SKM-1 treated with dmso at 0.1 percent for 144 hours (cell line): ENCODE measurements at regions not wholly inside any gene's neighbourhood (a gene's known extent, or its start where the extent isn't known, plus 50 kb on each side); places are given as distances from the start of the nearest gene placed in this dataset.

Experiments
- DNase-seq: peaks from one replicate; lab custom pipeline; 2025; ENCODE audit not compliant: unreplicated experiment; lab: John Stamatoyannopoulos, UW

GRCh38 chr4:138670681-138671080 is 344.9 kb upstream of the NOCT start:
- DNase-seq = no peak

GRCh38 chr4:138669479-138670315 is 345.9 kb upstream of the NOCT start:
- DNase-seq = no peak

- no peak for DNase-seq
Measured at GRCh38 chr4:138668309-138668708, 347.3 kb upstream of the NOCT start.

GRCh38 chr4:138666366-138666765 is 349.2 kb upstream of the NOCT start:
- DNase-seq = no peak

GRCh38 chr4:138665851-138666250 is 349.7 kb upstream of the NOCT start:
- DNase-seq = no peak

- no peak for DNase-seq
Measured at GRCh38 chr4:138663883-138664282, 351.7 kb upstream of the NOCT start.

- DNase-seq = no peak
Measured at GRCh38 chr4:138659812-138660316, 355.7 kb upstream of the NOCT start.

GRCh38 chr4:138659037-138659811 is 356.4 kb upstream of the NOCT start:
- DNase-seq = no peak

- no peak for DNase-seq
Measured at GRCh38 chr4:138658518-138658917, 357.1 kb upstream of the NOCT start.

GRCh38 chr4:138656990-138657389 is 358.6 kb upstream of the NOCT start:
- DNase-seq = no peak

GRCh38 chr4:138655985-138656384 is 359.6 kb upstream of the NOCT start:
- DNase-seq = no peak

- DNase-seq = no peak
Measured at GRCh38 chr4:138655286-138655685, 360.3 kb upstream of the NOCT start.

GRCh38 chr4:138650929-138651448 is 364.6 kb upstream of the NOCT start:
- peak; percentile 88 for DNase-seq

GRCh38 chr4:138650495-138650894 is 365.1 kb upstream of the NOCT start:
- no peak for DNase-seq

- DNase-seq = no peak
Measured at GRCh38 chr4:138647433-138647832, 368.1 kb upstream of the NOCT start.

- DNase-seq = no peak
Measured at GRCh38 chr4:138646383-138646782, 369.2 kb upstream of the NOCT start.

- DNase-seq = no peak
Measured at GRCh38 chr4:138645289-138645688, 370.3 kb upstream of the NOCT start.

- no peak for DNase-seq
Measured at GRCh38 chr4:138644322-138644721, 371.3 kb upstream of the NOCT start.

- no peak for DNase-seq
Measured at GRCh38 chr4:138643827-138644226, 371.8 kb upstream of the NOCT start.

GRCh38 chr4:138639018-138639741 is 376.4 kb upstream of the NOCT start:
- DNase-seq = no peak

- DNase-seq = no peak
Measured at GRCh38 chr4:138636781-138637180, 378.8 kb upstream of the NOCT start.
